ENCODE measurements at regions not wholly inside any gene's neighbourhood (a gene's known extent, or its start where the extent isn't known, plus 50 kb on each side); places are given as distances from the start of the nearest gene placed in this dataset.
A peak's percentile ranks its signal among the peaks of the same experiment; 100 is the strongest.
"Not testable (repeated sequence)": the region's sequence is repeated elsewhere in the genome, so short reads cannot be mapped to it uniquely, and the experiment has no call there.

- H3K9me3 ChIP-seq (ENCODE audit: control insufficient read depth in 2 of 3, low read length in 3 of 3) = no peaks in the 10 kb centered on the region
- no peak overlapping the region for H3K27ac Mint-ChIP-seq
- no peaks in the 10 kb centered on the region for H3K4me1 Mint-ChIP-seq
- intact Hi-C loops (cut with micrococcal nuclease) = no loop called here
- no peaks in the 10 kb centered on the region for H3K36me3 Mint-ChIP-seq
- ChIA-PET POLR2A (no interaction called here), CTCF (no interaction called here)
- peak in 1 of 9 donors; percentile 4 for DNase-seq
- ATAC-seq = no peak
- H3K9me3 Mint-ChIP-seq = no peaks in the 10 kb centered on the region
- H3K27me3 ChIP-seq (ENCODE audit: control insufficient read depth in 2 of 2, insufficient read depth in 2 of 2, low read length in 2 of 2) = no peaks in the 10 kb centered on the region
- peaks cover 0 to 4% (median 0%) of the 10 kb centered on the region in 5 donors for H3K27me3 Mint-ChIP-seq
- no peaks in the 10 kb centered on the region for H3K4me1 ChIP-seq (ENCODE audit: control insufficient read depth in 2 of 2, insufficient read depth in 2 of 2, low read length in 2 of 2)
- no peak overlapping the region for H3K4me3 ChIP-seq (ENCODE audit: low read length)
- no peak overlapping the region for H3K27ac ChIP-seq (ENCODE audit: low read depth, low read length)
- H3K36me3 ChIP-seq (ENCODE audit: control insufficient read depth in 2 of 3, insufficient read depth in 3 of 3, low read length in 3 of 3) = no peaks in the 10 kb centered on the region
- no peak overlapping the region for H3K4me3 Mint-ChIP-seq
These were observed 83.4 kb downstream of the TNFRSF13B start for GRCh38 chr17:16888413-16889087.

GRCh38 chr17:16887523-16888095 is 84.3 kb downstream of the TNFRSF13B start:
- H3K4me1 Mint-ChIP-seq = no peaks in the 10 kb centered on the region
- H3K9me3 Mint-ChIP-seq = no peaks in the 10 kb centered on the region
- H3K27ac Mint-ChIP-seq = no peak overlapping the region
- H3K27me3 Mint-ChIP-seq = peaks cover 0 to 4% (median 0%) of the 10 kb centered on the region in 5 donors
- Histone ChIP-seq H3K4me1 (ENCODE audit: control insufficient read depth in 2 of 2, insufficient read depth in 2 of 2, low read length in 2 of 2) (no peaks in the 10 kb centered on the region), H3K4me3 (ENCODE audit: low read length) (no peak overlapping the region), H3K27me3 (ENCODE audit: control insufficient read depth in 2 of 2, insufficient read depth in 2 of 2, low read length in 2 of 2) (no peaks in the 10 kb centered on the region), H3K27ac (ENCODE audit: low read depth, low read length) (no peak overlapping the region), H3K9me3 (ENCODE audit: control insufficient read depth in 2 of 3, low read length in 3 of 3) (no peaks in the 10 kb centered on the region), H3K36me3 (ENCODE audit: control insufficient read depth in 2 of 3, insufficient read depth in 3 of 3, low read length in 3 of 3) (no peaks in the 10 kb centered on the region)
- ChIA-PET POLR2A (no interaction called here), CTCF (no interaction called here)
- intact Hi-C loops (cut with micrococcal nuclease) = no loop called here
- H3K36me3 Mint-ChIP-seq = no peaks in the 10 kb centered on the region
- ATAC-seq = no peak
- peak in 1 of 9 donors; percentile 6 for DNase-seq
- no peak overlapping the region for H3K4me3 Mint-ChIP-seq

GRCh38 chr17:16886655-16887322 is 85.1 kb downstream of the TNFRSF13B start:
- no peak overlapping the region for H3K4me3 ChIP-seq (ENCODE audit: low read length)
- CTCF ChIA-PET = no interaction called here
- no peaks in the 10 kb centered on the region for H3K27me3 ChIP-seq (ENCODE audit: control insufficient read depth in 2 of 2, insufficient read depth in 2 of 2, low read length in 2 of 2)
- H3K4me3 Mint-ChIP-seq = no peak overlapping the region
- peak in 1 of 9 donors; percentile 9 for DNase-seq
- no peaks in the 10 kb centered on the region for H3K36me3 Mint-ChIP-seq
- H3K36me3 ChIP-seq (ENCODE audit: control insufficient read depth in 2 of 3, insufficient read depth in 3 of 3, low read length in 3 of 3) = no peaks in the 10 kb centered on the region
- ATAC-seq = no peak
- no peak overlapping the region for H3K27ac Mint-ChIP-seq
- H3K4me1 ChIP-seq (ENCODE audit: control insufficient read depth in 2 of 2, insufficient read depth in 2 of 2, low read length in 2 of 2) = no peaks in the 10 kb centered on the region
- no peaks in the 10 kb centered on the region for H3K9me3 Mint-ChIP-seq
- intact Hi-C loops (cut with micrococcal nuclease) = no loop called here
- peaks cover 0 to 7% (median 0%) of the 10 kb centered on the region in 5 donors for H3K27me3 Mint-ChIP-seq
- H3K9me3 ChIP-seq (ENCODE audit: control insufficient read depth in 2 of 3, low read length in 3 of 3) = no peaks in the 10 kb centered on the region
- no peak overlapping the region for H3K27ac ChIP-seq (ENCODE audit: low read depth, low read length)
- H3K4me1 Mint-ChIP-seq = no peaks in the 10 kb centered on the region
- POLR2A ChIA-PET = no interaction called here

GRCh38 chr17:16885204-16885603 is 86.7 kb downstream of the TNFRSF13B start:
- H3K27ac Mint-ChIP-seq; CTCF ChIA-PET; H3K27me3 ChIP-seq (ENCODE audit: control insufficient read depth in 2 of 2, insufficient read depth in 2 of 2, low read length in 2 of 2); H3K4me3 Mint-ChIP-seq; H3K36me3 ChIP-seq (ENCODE audit: control insufficient read depth in 2 of 3, insufficient read depth in 3 of 3, low read length in 3 of 3); H3K4me1 ChIP-seq (ENCODE audit: control insufficient read depth in 2 of 2, insufficient read depth in 2 of 2, low read length in 2 of 2); DNase-seq; H3K27ac ChIP-seq (ENCODE audit: low read depth, low read length); H3K36me3 Mint-ChIP-seq; ATAC-seq; intact Hi-C loops (cut with micrococcal nuclease); H3K4me1 Mint-ChIP-seq; H3K9me3 ChIP-seq (ENCODE audit: control insufficient read depth in 2 of 3, low read length in 3 of 3); H3K27me3 Mint-ChIP-seq; H3K9me3 Mint-ChIP-seq; POLR2A ChIA-PET; H3K4me3 ChIP-seq (ENCODE audit: low read length): not testable (repeated sequence)

GRCh38 chr17:16882926-16883265 is 89.0 kb downstream of the TNFRSF13B start:
- H3K27ac Mint-ChIP-seq; H3K27me3 Mint-ChIP-seq; H3K36me3 Mint-ChIP-seq; H3K36me3 ChIP-seq (ENCODE audit: control insufficient read depth in 2 of 3, insufficient read depth in 3 of 3, low read length in 3 of 3); H3K9me3 Mint-ChIP-seq; POLR2A ChIA-PET; H3K4me1 Mint-ChIP-seq; H3K4me3 ChIP-seq (ENCODE audit: low read length); H3K4me3 Mint-ChIP-seq; ATAC-seq; H3K4me1 ChIP-seq (ENCODE audit: control insufficient read depth in 2 of 2, insufficient read depth in 2 of 2, low read length in 2 of 2); intact Hi-C loops (cut with micrococcal nuclease); H3K9me3 ChIP-seq (ENCODE audit: control insufficient read depth in 2 of 3, low read length in 3 of 3); CTCF ChIA-PET; H3K27me3 ChIP-seq (ENCODE audit: control insufficient read depth in 2 of 2, insufficient read depth in 2 of 2, low read length in 2 of 2); H3K27ac ChIP-seq (ENCODE audit: low read depth, low read length); DNase-seq: not testable (repeated sequence)

- Mint-ChIP-seq H3K36me3 (peaks cover 0 to 8% (median 0%) of the 10 kb centered on the region in 5 donors), H3K9me3 (peaks cover 0 to 13% (median under 1%) of the 10 kb centered on the region in 11 donors), H3K4me3 (no peak overlapping the region), H3K27ac (no peak overlapping the region), H3K27me3 (peaks cover 0 to 3% (median 0%) of the 10 kb centered on the region in 5 donors), H3K4me1 (no peaks in the 10 kb centered on the region)
- POLR2A ChIA-PET = no interaction called here
- Histone ChIP-seq H3K27me3 (ENCODE audit: control insufficient read depth in 2 of 2, insufficient read depth in 2 of 2, low read length in 2 of 2) (no peaks in the 10 kb centered on the region), H3K9me3 (ENCODE audit: control insufficient read depth in 2 of 3, low read length in 3 of 3) (peaks cover 0 to 3% (median 0%) of the 10 kb centered on the region in 3 experiments), H3K36me3 (ENCODE audit: control insufficient read depth in 2 of 3, insufficient read depth in 3 of 3, low read length in 3 of 3) (no peaks in the 10 kb centered on the region), H3K4me1 (ENCODE audit: control insufficient read depth in 2 of 2, insufficient read depth in 2 of 2, low read length in 2 of 2) (no peaks in the 10 kb centered on the region), H3K4me3 (ENCODE audit: low read length) (no peak overlapping the region), H3K27ac (ENCODE audit: low read depth, low read length) (no peak overlapping the region)
- intact Hi-C loops (cut with micrococcal nuclease) = no loop called here
- ATAC-seq = no peak
- no peak for DNase-seq
- CTCF ChIA-PET = no interaction called here
These were observed 89.5 kb downstream of the TNFRSF13B start for GRCh38 chr17:16882243-16882925.
